ENCODE measurements at regions not wholly inside any gene's neighbourhood (a gene's known extent, or its start where the extent isn't known, plus 50 kb on each side); places are given as distances from the start of the nearest gene placed in this dataset.

DNA sequence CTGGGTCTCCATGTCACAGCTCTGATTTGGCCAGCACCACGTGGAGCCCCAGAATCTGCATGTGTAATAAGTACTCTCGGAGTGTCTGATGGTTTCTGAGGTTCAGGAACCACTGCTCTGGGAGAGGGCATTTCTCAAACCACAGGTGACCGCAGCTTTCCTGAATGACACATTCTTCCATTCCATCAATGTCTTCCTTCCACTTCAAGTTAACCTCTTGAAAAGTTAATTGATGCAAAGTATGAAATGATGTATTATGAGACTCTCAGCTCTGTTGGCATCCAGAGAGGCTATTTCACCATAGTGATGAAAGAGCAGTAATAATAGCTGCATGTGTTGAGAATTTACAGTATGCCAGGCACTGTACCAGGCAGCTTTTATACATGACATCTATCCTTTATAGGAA lies 61.3 kb upstream of the CRIM1 start:
- Histone ChIP-seq H3K18ac (ENCODE audit: extremely low read depth, low read length) (no peak overlapping the region), H4K5ac (ENCODE audit: insufficient read length, low read depth, low read length) (no peak overlapping the region), H2BK20ac (ENCODE audit: low read length) (no peak overlapping the region), H3K79me1 (ENCODE audit: low read depth, low read length) (no peaks in the 10 kb centered on the region), H4K20me1 (replicated peaks in 1 of 2; ENCODE audit: control insufficient read depth in 1 of 2, insufficient read depth in 2 of 2, low read length in 2 of 2) (no peaks in the 10 kb centered on the region), H2AK5ac (ENCODE audit: low read depth, low read length) (no peak overlapping the region), H3K23me2 (ENCODE audit: low read depth, low read length) (no peaks in the 10 kb centered on the region), H2AFZ (ENCODE audit: low read length) (no peak overlapping the region), H3K9ac (replicated peaks in 1 of 4; ENCODE audit: extremely low read depth in 1 of 4, low read depth in 3 of 4, low read length in 3 of 4) (no peak overlapping the region), H3K27ac (ENCODE audit: low read depth, low read length) (no peak overlapping the region), H3K4me2 (ENCODE audit: insufficient read depth in 1 of 2, low read depth in 2 of 2, low read length in 2 of 2) (no peak overlapping the region), H2BK120ac (replicated peaks; ENCODE audit: low read depth, low read length) (no peak overlapping the region), H3K56ac (replicated peaks; ENCODE audit: insufficient read length, low read depth, low read length) (no peak overlapping the region), H3K79me2 (ENCODE audit: control insufficient read depth in 1 of 2, insufficient read depth in 2 of 2, low read length in 2 of 2) (no peaks in the 10 kb centered on the region), H4K91ac (replicated peaks; ENCODE audit: insufficient read length, low read length) (no peak overlapping the region), H3K27me3 (replicated peaks in 1 of 4; ENCODE audit: control insufficient read depth in 3 of 4, extremely low read depth in 1 of 4, insufficient read depth in 3 of 4, low read length in 3 of 4) (no peaks in the 10 kb centered on the region), H2BK5ac (ENCODE audit: low read depth, low read length) (no peak overlapping the region), H3K4me3 (ENCODE audit: extremely low read depth in 1 of 4, insufficient read depth in 2 of 4, low read depth in 3 of 4, low read length in 4 of 4) (no peak overlapping the region), H3K23ac (ENCODE audit: insufficient read length) (no peak overlapping the region), H3K4ac (replicated peaks; ENCODE audit: insufficient read length, low read depth, low read length) (no peak overlapping the region), H3K9me3 (ENCODE audit: insufficient read depth in 2 of 2, low read depth in 1 of 2, low read length in 1 of 2) (no peaks in the 10 kb centered on the region), H3K36me3 (ENCODE audit: control insufficient read depth in 2 of 4, insufficient read depth in 4 of 4, low read length in 3 of 4) (no peaks in the 10 kb centered on the region), H3K4me1 (replicated peaks in 1 of 4; ENCODE audit: control insufficient read depth in 3 of 4, insufficient read depth in 4 of 4, low read length in 3 of 4) (peaks cover 0 to 10% (median 6%) of the 10 kb centered on the region in 4 experiments; a peak in 4 of 7 replicates), H4K8ac (ENCODE audit: extremely low read depth, insufficient read depth, low read length) (no peak overlapping the region), H2BK12ac (ENCODE audit: low read depth, low read length) (no peak overlapping the region), H3K14ac (ENCODE audit: insufficient read length) (no peak overlapping the region), H2BK15ac (ENCODE audit: low read length) (no peak overlapping the region)
- ChIA-PET CTCF (ENCODE audit: partially characterized antibody) (interaction anchor here (0.8 to 1.1 kb wide), 3 partner anchors 10 to 28 kb away, joined by 3 to 5 read pairs (median 3); no protein-coding TSS in a partner anchor), POLR2A (ENCODE audit: partially characterized antibody) (no interaction called here)
- WGBS, 2 experiments (ENCODE audit: extremely low coverage in 1 of 2, insufficient coverage in 1 of 2, insufficient read length in 1 of 2, insufficient replicate concordance in 2 of 2, low coverage in 1 of 2, low lambda C conversion rate in 2 of 2, missing lambda C conversion rate in 1 of 2): 88% methylated on average over 3 of the region's 3 CpGs; no CpG with 5 or more reads in 1 of the 2 experiments
- DNase-seq (ENCODE audit: low read depth in 1 of 2, low spot score in 2 of 2) (no peak), FAIRE-seq (no peak)
- TF ChIP-seq TAF1 (IDR thresholded peaks at IDR 0.05; ENCODE audit: low read depth, low read length) (no peak), SP2 (IDR thresholded peaks at IDR 0.05; ENCODE audit: low read length) (no peak), GTF2F1 (IDR thresholded peaks at IDR 0.05; ENCODE audit: borderline replicate concordance, low read depth, low read length) (no peak), SRF (IDR thresholded peaks at IDR 0.05; ENCODE audit: low read depth, low read length) (no peak), FOSL1 (IDR thresholded peaks at IDR 0.05; ENCODE audit: insufficient read depth, low read depth, low read length) (no peak), KDM5A (IDR thresholded peaks at IDR 0.05; ENCODE audit: low read length) (no peak), KDM4A (IDR thresholded peaks at IDR 0.05; ENCODE audit: low read depth, low read length, severe bottlenecking) (no peak), HDAC6 (IDR thresholded peaks at IDR 0.05; ENCODE audit: low read depth, low read length) (no peak), SUZ12 (IDR thresholded peaks at IDR 0.05; ENCODE audit: low read length) (no peak), KDM1A (IDR thresholded peaks at IDR 0.05; ENCODE audit: borderline replicate concordance, low read length) (no peak)

Data from H1 (cell line).